GM12878 (cell line): ENCODE measurements at regions not wholly inside any gene's neighbourhood (a gene's known extent, or its start where the extent isn't known, plus 50 kb on each side); places are given as distances from the start of the nearest gene placed in this dataset.

ENCODE experiments used
- ATAC-seq: fragments of 200-7000 bp; cut with Tn5 transposase; 3 replicates; pipeline ENCODE4 v1.9.1; 2020; ENCODE audit warnings: mild to moderate bottlenecking, moderate library complexity
- BruUV-seq: library from RNA; stranded (reverse); fragments of 400-500 nt; replicated peaks from 2 replicates; lab custom pipeline; 2021; lab: Mats Ljungman, UMichigan
- CTCF ChIA-PET: fragments of 300-600 bp; sonication (Branson Sonifier 250); formaldehyde crosslinking; extraction: SDS; loops from one replicate; lab custom pipeline; 2021; ENCODE audit warnings: inconsistent platforms; lab: Yijun Ruan, JAX
- POLR2A ChIA-PET: fragments of 350-600 bp; formaldehyde crosslinking; extraction: SDS; loops from one replicate; lab custom pipeline; 2021; ENCODE audit warnings: inconsistent platforms; lab: Charles Lee
- RAD21 ChIA-PET: fragments of 300-600 bp; sonication (Branson Sonifier 250); formaldehyde crosslinking; loops from one replicate; lab custom pipeline; 2023; ENCODE audit warnings: antibody characterized with exemption; ENCODE audit not compliant: unreplicated experiment; lab: Charles Lee
- SMC1A ChIA-PET: fragments of 300-600 bp; sonication (Branson Sonifier 250); formaldehyde crosslinking; loops from one replicate; lab custom pipeline; 2023; ENCODE audit not compliant: unreplicated experiment, uncharacterized antibody; lab: Charles Lee
- DNase-seq: peaks from one replicate; pipeline ENCODE4 v3.0.0-alpha.2; 2011; ENCODE audit warnings: low read depth, low spot score
- FAIRE-seq: peaks from 3 replicates; lab custom pipeline; 2011; peaks lifted over from hg19 to GRCh38; lab: Jason Lieb, UNC
- H2AFZ ChIP-seq: 2 replicates; pipeline ENCODE4 v1.6.0; 2011; ENCODE audit warnings: low read depth, low read length, control low read depth; ENCODE audit not compliant: control insufficient read depth
- H3K27ac ChIP-seq: 2 replicates; pipeline ENCODE4 v1.5.1; 2011; ENCODE audit warnings: control low read depth; ENCODE audit not compliant: control insufficient read depth, insufficient read depth
- H3K27me3 ChIP-seq, 2 experiments: replicated peaks in 1 of 2; 2 replicates each; pipeline versions ENCODE4 v1.6.0 to v1.6.1; 2011; ENCODE audit warnings: low read length in 1 of 2; ENCODE audit not compliant: control insufficient read depth in 2 of 2, insufficient read depth in 2 of 2
- H3K36me3 ChIP-seq, 2 experiments: 2 replicates each; pipeline ENCODE4 v1.5.1; 2011; ENCODE audit warnings: low read length in 1 of 2; ENCODE audit not compliant: control insufficient read depth in 2 of 2, insufficient read depth in 2 of 2
- H3K4me1 ChIP-seq: 2 replicates; pipeline ENCODE4 v1.6.1; 2011; ENCODE audit warnings: mild to moderate bottlenecking, low read length, moderate library complexity, mixed read lengths; ENCODE audit not compliant: control insufficient read depth, insufficient read depth
- H3K4me2 ChIP-seq: 2 replicates; pipeline ENCODE4 v1.6.0; 2011; ENCODE audit warnings: control low read depth; ENCODE audit not compliant: control insufficient read depth, insufficient read depth
- H3K4me3 ChIP-seq: fragments of 200-600 bp; sonication (generic); 2 replicates; pipeline ENCODE4 v1.5.1; 2016
- H3K79me2 ChIP-seq: 2 replicates; pipeline ENCODE4 v1.6.0; 2011; ENCODE audit warnings: low read length; ENCODE audit not compliant: control insufficient read depth, insufficient read depth
- H3K9ac ChIP-seq: 2 replicates; pipeline ENCODE4 v1.8.0; 2011; ENCODE audit warnings: low read length, control low read depth, mixed read lengths; ENCODE audit not compliant: control insufficient read depth, insufficient read depth
- H3K9me3 ChIP-seq: replicated peaks from 3 replicates; pipeline ENCODE4 v1.5.1; 2011; ENCODE audit warnings: mild to moderate bottlenecking, low read length; ENCODE audit not compliant: control insufficient read depth, insufficient read depth
- H4K20me1 ChIP-seq: 2 replicates; pipeline ENCODE4 v1.6.0; 2011; ENCODE audit not compliant: control insufficient read depth, insufficient read depth
- ATF3 ChIP-seq: IDR thresholded peaks from 2 replicates; pipeline ENCODE4 v1.6.1; 2011; ENCODE audit warnings: low read depth, mild to moderate bottlenecking, low read length, moderate library complexity, borderline replicate concordance; ENCODE audit errors: extremely low read depth
- BCL3 ChIP-seq: IDR thresholded peaks from 2 replicates; pipeline ENCODE4 v1.6.1; 2011; ENCODE audit warnings: borderline replicate concordance, low read depth, mild to moderate bottlenecking, moderate library complexity, low read length; ENCODE audit not compliant: insufficient read depth, poor library complexity, severe bottlenecking
- CHD2 ChIP-seq: IDR thresholded peaks from 2 replicates; pipeline ENCODE4 v1.6.1; 2011; ENCODE audit warnings: low read depth, low read length, improper control_type of control experiment, borderline replicate concordance
- E2F8 ChIP-seq: fragments of 450-650 bp; IDR thresholded peaks from 2 replicates; pipeline ENCODE4 v1.6.1; 2018; ENCODE audit warnings: mild to moderate bottlenecking, low read depth, moderate library complexity; ENCODE audit not compliant: partially characterized antibody
- GABPA ChIP-seq: IDR thresholded peaks from 2 replicates; pipeline ENCODE4 v1.6.1; 2014; ENCODE audit warnings: antibody characterized with exemption, low read depth, mild to moderate bottlenecking, inconsistent platforms
- IRF5 ChIP-seq: fragments of 450-650 bp; IDR thresholded peaks from 2 replicates; pipeline ENCODE4 v1.6.1; 2017; ENCODE audit warnings: borderline replicate concordance
- KLF5 ChIP-seq: fragments of 450-650 bp; IDR thresholded peaks from 2 replicates; pipeline ENCODE4 v1.6.1; 2014; ENCODE audit warnings: mild to moderate bottlenecking; ENCODE audit not compliant: partially characterized antibody
- POLR2AphosphoS2 ChIP-seq: IDR thresholded peaks from 2 replicates; pipeline ENCODE4 v1.6.1; 2011; ENCODE audit warnings: low read depth, mild to moderate bottlenecking, low read length, improper control_type of control experiment, moderate library complexity
- RFX5 ChIP-seq: IDR thresholded peaks from 2 replicates; pipeline ENCODE4 v1.6.1; 2011; ENCODE audit warnings: low read depth, low read length, improper control_type of control experiment
- SMARCA5 ChIP-seq: fragments of 450-650 bp; IDR thresholded peaks from 2 replicates; pipeline ENCODE4 v1.6.1; 2017; ENCODE audit warnings: mild to moderate bottlenecking
- TCF7 ChIP-seq: IDR thresholded peaks from 2 replicates; pipeline ENCODE4 v1.6.1; 2014; ENCODE audit warnings: antibody characterized with exemption, borderline replicate concordance
- ZBTB11 ChIP-seq: fragments of 450-650 bp; formaldehyde crosslinking; IDR thresholded peaks from 2 replicates; pipeline ENCODE4 v1.5.0; 2022; ENCODE audit warnings: mild to moderate bottlenecking, missing genetic modification characterization
- ZNF274 ChIP-seq: IDR thresholded peaks from one replicate; pipeline ENCODE4 v1.8.0; 2011; ENCODE audit not compliant: insufficient read length, insufficient read depth
- ZNF622 ChIP-seq: fragments of 450-650 bp; IDR thresholded peaks from 2 replicates; pipeline ENCODE4 v1.6.1; 2017; ENCODE audit warnings: mild to moderate bottlenecking, inconsistent platforms
- WGBS: methylation state at CpG from one replicate; pipeline ENCODE4 v1.1.6; 2016; ENCODE audit warnings: low lambda C conversion rate; ENCODE audit not compliant: insufficient replicate concordance, insufficient coverage; ENCODE audit errors: missing lambda C conversion rate; 5-methylcytosine and 5-hydroxymethylcytosine counted together
- in situ Hi-C: fragments of 300-500 bp; cut with MboI; formaldehyde crosslinking; loops from 9 replicates; pipeline ENCODE4 v1.14.3; 2018; ENCODE audit warnings: mixed read lengths
- intact Hi-C: fragments of 100-400 bp; cut with micrococcal nuclease; formaldehyde crosslinking; loops from one replicate; pipeline ENCODE4 v1.14.2; 2022; ENCODE audit not compliant: unreplicated experiment

GRCh38 chr18:75489493-75490190 lies 62.1 kb upstream of the SMIM21 start:
- POLR2A ChIA-PET, result no interaction called here
- no TSS peak for BruUV-seq
- CTCF ChIA-PET, result no interaction called here
- in situ Hi-C loops, result no loop called here
- DNase-seq (no peak), FAIRE-seq (no peak), ATAC-seq (no peak)
- Histone ChIP-seq H3K9ac (no peak overlapping the region), H3K36me3 (no peaks in the 10 kb centered on the region), H4K20me1 (no peaks in the 10 kb centered on the region), H3K4me2 (no peak overlapping the region), H3K4me3 (no peak overlapping the region), H3K4me1 (no peaks in the 10 kb centered on the region), H3K27me3 (no peaks in the 10 kb centered on the region), H3K27ac (no peak overlapping the region), H3K9me3 (no peaks in the 10 kb centered on the region), H3K79me2 (no peaks in the 10 kb centered on the region), H2AFZ (no peak overlapping the region)
- WGBS, result 42% methylated on average over 13 of the region's 13 CpGs
- RAD21 ChIA-PET, result no interaction called here
- SMC1A ChIA-PET, result interaction anchor here (0.5 to 0.7 kb wide), 2 partner anchors 209 to 239 kb away, joined by 3 read pairs; no protein-coding TSS in a partner anchor
- intact Hi-C loops, result no loop called here
- TF ChIP-seq E2F8, result no peak
- TF ChIP-seq RFX5, result no peak
- no peak for TF ChIP-seq IRF5
- no peak for TF ChIP-seq ZBTB11 (CRISPR knock-in tag)
- TF ChIP-seq GABPA, result no peak
- no peak for TF ChIP-seq POLR2AphosphoS2
- TF ChIP-seq ZNF622, result no peak
- TF ChIP-seq CHD2, result no peak
- TF ChIP-seq SMARCA5, result no peak
- TF ChIP-seq BCL3, result no peak
- TF ChIP-seq KLF5, result no peak
- no peak for TF ChIP-seq TCF7
- no peak for TF ChIP-seq ZNF274
- no peak for TF ChIP-seq ATF3
